ENCODE measurements at regions not wholly inside any gene's neighbourhood (a gene's known extent, or its start where the extent isn't known, plus 50 kb on each side); places are given as distances from the start of the nearest gene placed in this dataset.

GRCh38 chr2:16005816-16006536 is 65.6 kb downstream of the MYCN start:
- no peak for DNase-seq (ENCODE audit: low read depth)

GRCh38 chr2:16005389-16005788 is 65.0 kb downstream of the MYCN start:
- no peak for DNase-seq (ENCODE audit: low read depth)

GRCh38 chr2:16003809-16004208 is 63.5 kb downstream of the MYCN start:
- DNase-seq (ENCODE audit: low read depth), result no peak

GRCh38 chr2:16003152-16003551 is 62.8 kb downstream of the MYCN start:
- no peak for DNase-seq (ENCODE audit: low read depth)

GRCh38 chr2:16002575-16002974 is 62.2 kb downstream of the MYCN start:
- no peak for DNase-seq (ENCODE audit: low read depth)

- DNase-seq (ENCODE audit: low read depth), result no peak
These were observed 61.8 kb downstream of the MYCN start for GRCh38 chr2:16002144-16002543.

- DNase-seq (ENCODE audit: low read depth), result no peak
These were observed 60.3 kb downstream of the MYCN start for GRCh38 chr2:16000642-16001041.

GRCh38 chr2:15999596-16000469 is 59.5 kb downstream of the MYCN start:
- no peak for DNase-seq (ENCODE audit: low read depth)

GRCh38 chr2:15997728-15998280 is 57.5 kb downstream of the MYCN start:
- DNase-seq (ENCODE audit: low read depth), result no peak

- DNase-seq (ENCODE audit: low read depth), result no peak
These were observed 56.4 kb downstream of the MYCN start for GRCh38 chr2:15996536-15997423.
